ENCODE measurements at regions not wholly inside any gene's neighbourhood (a gene's known extent, or its start where the extent isn't known, plus 50 kb on each side); places are given as distances from the start of the nearest gene placed in this dataset.

GRCh38 chr2:220134756-220135534 lies 507.5 kb downstream of the SLC4A3 start:
- H3K9me3 ChIP-seq (ENCODE audit: low read length): no peaks in the 10 kb centered on the region
- H3K9ac ChIP-seq (ENCODE audit: low read length): no peak overlapping the region
- H3K27ac ChIP-seq (ENCODE audit: low read depth, low read length): no peak overlapping the region
- no peaks in the 10 kb centered on the region for H3K36me3 ChIP-seq (ENCODE audit: insufficient read depth, low read length)
- no peaks in the 10 kb centered on the region for H3K27me3 ChIP-seq (ENCODE audit: control insufficient read depth in 1 of 2, insufficient read depth in 2 of 2, low read length in 2 of 2)
- no peak overlapping the region for H3K4me3 ChIP-seq (ENCODE audit: low read depth in 1 of 2, low read length in 2 of 2)
- H3K4me1 ChIP-seq (ENCODE audit: insufficient read depth, low read length): no peaks in the 10 kb centered on the region

DNA sequence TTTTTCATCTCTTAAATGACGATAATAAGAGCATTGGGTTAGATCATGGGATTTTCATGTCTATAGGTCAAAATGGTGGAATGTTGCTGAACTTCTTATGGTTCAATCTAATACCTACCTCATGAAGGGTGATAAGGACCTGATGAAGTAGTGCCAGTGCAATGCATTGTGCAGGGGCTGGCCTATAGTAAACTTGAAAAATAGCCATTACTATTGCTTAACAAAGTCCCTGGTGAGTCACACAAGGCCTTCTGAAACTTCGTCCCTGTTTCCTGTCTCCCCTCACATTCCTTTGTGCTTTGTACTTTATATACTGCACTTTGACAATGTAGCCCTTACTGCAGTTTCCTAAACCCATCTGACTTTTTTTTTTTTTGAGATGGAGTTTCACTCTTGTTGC lies 515.9 kb downstream of the SLC4A3 start:
- Histone ChIP-seq H3K27me3 (ENCODE audit: control insufficient read depth in 1 of 2, insufficient read depth in 2 of 2, low read length in 2 of 2) (no peaks in the 10 kb centered on the region), H3K27ac (ENCODE audit: low read depth, low read length) (no peak overlapping the region), H3K36me3 (ENCODE audit: insufficient read depth, low read length) (no peaks in the 10 kb centered on the region), H3K9me3 (ENCODE audit: low read length) (no peaks in the 10 kb centered on the region), H3K4me3 (ENCODE audit: low read depth in 1 of 2, low read length in 2 of 2) (no peak overlapping the region), H3K9ac (ENCODE audit: low read length) (no peak overlapping the region), H3K4me1 (ENCODE audit: insufficient read depth, low read length) (no peaks in the 10 kb centered on the region)

GRCh38 chr2:220144411-220144810 lies 517.0 kb downstream of the SLC4A3 start:
- Histone ChIP-seq H3K9me3 (ENCODE audit: low read length) (no peaks in the 10 kb centered on the region), H3K27me3 (ENCODE audit: control insufficient read depth in 1 of 2, insufficient read depth in 2 of 2, low read length in 2 of 2) (no peaks in the 10 kb centered on the region), H3K27ac (ENCODE audit: low read depth, low read length) (no peak overlapping the region), H3K36me3 (ENCODE audit: insufficient read depth, low read length) (no peaks in the 10 kb centered on the region), H3K4me3 (ENCODE audit: low read depth in 1 of 2, low read length in 2 of 2) (no peak overlapping the region), H3K4me1 (ENCODE audit: insufficient read depth, low read length) (no peaks in the 10 kb centered on the region), H3K9ac (ENCODE audit: low read length) (no peak overlapping the region)

DNA sequence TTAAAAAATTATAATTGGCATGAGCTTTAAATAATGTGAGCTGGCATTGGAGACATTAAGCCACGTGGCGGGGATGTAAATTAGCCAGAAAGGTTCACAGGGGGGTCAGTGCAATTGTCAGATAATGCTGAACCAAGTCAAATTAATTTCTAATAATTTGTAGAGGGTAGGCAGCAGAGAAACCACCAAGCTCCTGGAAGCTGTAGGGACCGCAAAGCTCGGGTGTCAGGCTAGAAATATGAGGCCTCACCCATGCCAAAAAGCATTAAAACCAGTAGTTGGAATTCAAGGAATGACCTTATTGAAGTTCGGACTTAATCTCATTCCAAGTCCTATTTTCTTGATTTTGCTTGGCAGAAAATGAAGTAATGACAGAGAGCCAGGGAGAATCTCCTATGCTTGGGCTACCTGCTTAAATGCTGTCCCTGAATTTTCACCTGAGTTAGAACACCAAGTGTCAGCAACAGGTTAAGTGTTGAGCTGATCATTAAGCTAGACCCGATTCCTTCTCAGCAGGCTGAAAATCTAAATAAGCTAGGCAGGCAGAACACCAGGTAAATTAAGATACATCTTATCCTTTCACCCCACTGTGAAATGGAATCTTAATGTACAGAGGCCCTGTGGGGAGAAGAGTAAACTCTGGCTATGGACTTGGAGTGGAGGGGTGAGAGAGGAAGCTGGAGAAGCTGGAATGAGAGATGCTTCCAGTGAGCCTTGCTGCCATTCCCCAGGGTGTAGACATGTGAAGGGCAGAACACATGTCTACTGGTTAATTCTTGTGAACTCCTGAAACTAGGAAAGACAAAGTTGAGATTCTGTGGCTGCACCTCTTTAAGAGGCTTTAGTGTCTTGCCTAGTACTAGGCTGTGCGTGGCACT lies 520.0 kb downstream of the SLC4A3 start:
- Histone ChIP-seq H3K9me3 (ENCODE audit: low read length) (no peaks in the 10 kb centered on the region), H3K27me3 (ENCODE audit: control insufficient read depth in 1 of 2, insufficient read depth in 2 of 2, low read length in 2 of 2) (no peaks in the 10 kb centered on the region), H3K27ac (ENCODE audit: low read depth, low read length) (no peak overlapping the region), H3K4me3 (ENCODE audit: low read depth in 1 of 2, low read length in 2 of 2) (no peak overlapping the region), H3K36me3 (ENCODE audit: insufficient read depth, low read length) (no peaks in the 10 kb centered on the region), H3K4me1 (ENCODE audit: insufficient read depth, low read length) (no peaks in the 10 kb centered on the region), H3K9ac (ENCODE audit: low read length) (no peak overlapping the region)

DNA sequence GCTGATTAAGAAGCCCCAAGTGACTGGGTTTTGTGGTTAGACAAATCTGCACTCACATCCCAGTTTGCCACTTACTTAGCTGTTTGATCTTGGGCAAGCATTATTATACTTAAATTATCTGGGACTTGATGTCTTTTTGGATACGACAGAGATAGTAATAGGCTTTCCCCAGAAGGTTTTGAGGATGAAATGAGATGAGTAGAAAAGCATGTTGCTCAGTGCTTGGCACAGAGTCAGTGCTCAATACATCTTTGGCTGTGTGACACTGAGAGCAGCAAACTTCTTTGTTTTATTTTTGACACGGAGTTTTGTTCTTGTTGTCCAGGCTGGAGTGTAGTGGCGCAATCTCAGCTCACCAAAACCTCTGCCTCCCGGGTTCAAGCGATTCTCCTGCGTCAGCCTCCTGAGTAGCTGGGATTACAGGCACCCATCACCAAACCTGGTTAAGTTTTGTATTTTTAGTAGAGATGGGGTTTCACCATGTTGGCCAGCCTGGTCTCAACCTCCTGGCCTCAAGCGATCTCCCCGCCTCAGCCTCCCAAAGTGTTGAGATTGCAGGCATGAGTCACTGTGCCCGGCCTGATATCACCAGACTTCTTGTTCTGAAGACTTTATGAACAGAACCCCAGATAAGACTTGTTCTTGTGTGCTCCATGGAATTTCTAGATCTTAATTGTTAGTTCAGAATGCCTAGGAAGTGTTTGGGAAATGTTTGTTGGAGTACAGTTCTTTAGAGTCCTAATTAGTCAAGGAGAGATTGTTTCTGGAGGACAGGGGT lies 521.2 kb downstream of the SLC4A3 start:
- Histone ChIP-seq H3K36me3 (ENCODE audit: insufficient read depth, low read length) (no peaks in the 10 kb centered on the region), H3K9ac (ENCODE audit: low read length) (no peak overlapping the region), H3K27me3 (ENCODE audit: control insufficient read depth in 1 of 2, insufficient read depth in 2 of 2, low read length in 2 of 2) (no peaks in the 10 kb centered on the region), H3K4me1 (ENCODE audit: insufficient read depth, low read length) (no peaks in the 10 kb centered on the region), H3K9me3 (ENCODE audit: low read length) (no peaks in the 10 kb centered on the region), H3K4me3 (ENCODE audit: low read depth in 1 of 2, low read length in 2 of 2) (no peak overlapping the region), H3K27ac (ENCODE audit: low read depth, low read length) (no peak overlapping the region)

DNA sequence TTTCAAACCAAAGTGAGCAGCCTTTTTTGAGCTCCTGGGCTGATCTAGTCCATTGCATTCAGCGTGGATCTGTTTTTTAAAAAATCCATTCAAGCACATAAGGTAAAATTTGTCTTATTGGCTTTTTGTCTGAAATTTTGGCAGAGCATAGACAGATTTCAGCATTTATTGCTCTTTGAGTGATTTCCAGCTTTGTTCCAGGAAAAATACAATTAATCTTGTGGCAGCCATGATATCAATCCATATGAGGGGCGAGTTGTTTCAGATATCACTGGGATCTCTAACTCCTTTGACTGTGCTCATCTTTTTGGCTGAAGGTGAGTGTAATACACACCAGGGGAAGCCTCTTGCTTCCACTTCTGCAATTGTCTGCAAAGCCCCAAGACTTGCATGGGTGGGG lies 523.9 kb downstream of the SLC4A3 start:
- no peak overlapping the region for H3K4me3 ChIP-seq (ENCODE audit: low read depth in 1 of 2, low read length in 2 of 2)
- H3K4me1 ChIP-seq (ENCODE audit: insufficient read depth, low read length): peaks cover 9% of the 10 kb centered on the region
- H3K27ac ChIP-seq (ENCODE audit: low read depth, low read length): no peak overlapping the region
- H3K9ac ChIP-seq (ENCODE audit: low read length): no peak overlapping the region
- H3K9me3 ChIP-seq (ENCODE audit: low read length): no peaks in the 10 kb centered on the region
- no peaks in the 10 kb centered on the region for H3K36me3 ChIP-seq (ENCODE audit: insufficient read depth, low read length)
- H3K27me3 ChIP-seq (ENCODE audit: control insufficient read depth in 1 of 2, insufficient read depth in 2 of 2, low read length in 2 of 2): no peaks in the 10 kb centered on the region

DNA sequence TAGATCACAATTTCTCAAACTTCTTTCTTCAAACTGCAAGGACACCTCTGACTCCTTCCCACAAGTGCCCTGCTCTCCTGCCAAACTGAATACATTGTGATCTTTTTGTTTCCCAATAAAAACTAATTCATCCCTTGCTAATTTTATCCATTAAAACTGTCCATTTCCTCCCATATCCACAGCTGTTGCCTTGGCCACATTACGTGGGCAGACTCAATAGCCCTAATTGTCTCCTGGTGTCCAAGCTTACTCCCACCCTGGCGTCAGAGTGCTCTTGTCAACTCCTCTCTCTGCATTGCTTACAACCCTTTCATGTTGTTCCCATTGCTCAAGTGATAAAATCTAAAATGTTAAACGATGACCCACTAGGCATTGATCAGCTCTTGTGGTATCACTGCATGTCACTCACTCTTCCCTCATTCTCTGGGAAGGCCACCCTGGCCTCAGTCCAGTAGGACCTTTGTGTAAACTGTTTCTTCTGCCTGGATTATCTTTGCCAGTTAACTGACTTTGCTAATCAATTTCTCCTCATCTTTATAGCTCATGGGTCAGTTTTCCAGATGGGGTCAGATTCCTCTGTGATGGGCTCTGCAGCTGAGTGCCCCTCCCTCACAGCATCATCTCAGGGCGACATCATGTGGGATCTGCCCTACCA lies 525.0 kb downstream of the SLC4A3 start:
- H3K9ac ChIP-seq (ENCODE audit: low read length): no peak overlapping the region
- H3K36me3 ChIP-seq (ENCODE audit: insufficient read depth, low read length): no peaks in the 10 kb centered on the region
- no peaks in the 10 kb centered on the region for H3K27me3 ChIP-seq (ENCODE audit: control insufficient read depth in 1 of 2, insufficient read depth in 2 of 2, low read length in 2 of 2)
- peaks cover 9% of the 10 kb centered on the region for H3K4me1 ChIP-seq (ENCODE audit: insufficient read depth, low read length)
- no peak overlapping the region for H3K27ac ChIP-seq (ENCODE audit: low read depth, low read length)
- no peak overlapping the region for H3K4me3 ChIP-seq (ENCODE audit: low read depth in 1 of 2, low read length in 2 of 2)
- no peaks in the 10 kb centered on the region for H3K9me3 ChIP-seq (ENCODE audit: low read length)

GRCh38 chr2:220153118-220153517 lies 525.7 kb downstream of the SLC4A3 start:
- H3K27ac ChIP-seq (ENCODE audit: low read depth, low read length): no peak overlapping the region
- no peaks in the 10 kb centered on the region for H3K36me3 ChIP-seq (ENCODE audit: insufficient read depth, low read length)
- H3K4me1 ChIP-seq (ENCODE audit: insufficient read depth, low read length): peaks cover 9% of the 10 kb centered on the region
- H3K9me3 ChIP-seq (ENCODE audit: low read length): no peaks in the 10 kb centered on the region
- H3K9ac ChIP-seq (ENCODE audit: low read length): no peak overlapping the region
- H3K27me3 ChIP-seq (ENCODE audit: control insufficient read depth in 1 of 2, insufficient read depth in 2 of 2, low read length in 2 of 2): no peaks in the 10 kb centered on the region
- no peak overlapping the region for H3K4me3 ChIP-seq (ENCODE audit: low read depth in 1 of 2, low read length in 2 of 2)

- H3K27ac ChIP-seq (ENCODE audit: low read depth, low read length): no peak overlapping the region
- peaks cover 9% of the 10 kb centered on the region for H3K4me1 ChIP-seq (ENCODE audit: insufficient read depth, low read length)
- no peak overlapping the region for H3K4me3 ChIP-seq (ENCODE audit: low read depth in 1 of 2, low read length in 2 of 2)
- no peaks in the 10 kb centered on the region for H3K36me3 ChIP-seq (ENCODE audit: insufficient read depth, low read length)
- H3K27me3 ChIP-seq (ENCODE audit: control insufficient read depth in 1 of 2, insufficient read depth in 2 of 2, low read length in 2 of 2): no peaks in the 10 kb centered on the region
- no peak overlapping the region for H3K9ac ChIP-seq (ENCODE audit: low read length)
- no peaks in the 10 kb centered on the region for H3K9me3 ChIP-seq (ENCODE audit: low read length)
Measured at GRCh38 chr2:220154304-220154703, 526.9 kb downstream of the SLC4A3 start.

DNA sequence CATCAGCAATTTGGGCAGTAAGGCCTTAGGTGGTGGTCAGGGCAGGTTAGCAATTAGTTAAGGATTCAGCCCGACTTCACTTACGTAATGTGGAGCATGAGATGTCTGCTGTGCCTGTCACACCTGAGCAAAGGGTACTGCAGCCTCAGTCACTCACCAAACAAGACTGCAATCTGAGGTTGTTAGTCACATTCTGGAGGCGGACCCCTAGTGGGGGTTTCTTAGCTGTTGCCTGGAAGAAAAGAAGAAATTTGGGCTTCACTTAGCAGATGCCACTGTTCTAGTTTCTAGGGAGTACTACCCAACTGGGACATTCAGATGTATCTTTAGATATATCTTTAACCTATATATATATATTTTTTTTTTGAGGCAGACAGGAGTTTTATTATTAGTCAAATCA lies 529.9 kb downstream of the SLC4A3 start:
- Histone ChIP-seq H3K27ac (ENCODE audit: low read depth, low read length) (no peak overlapping the region), H3K4me1 (ENCODE audit: insufficient read depth, low read length) (peaks cover 9% of the 10 kb centered on the region), H3K9ac (ENCODE audit: low read length) (no peak overlapping the region), H3K27me3 (ENCODE audit: control insufficient read depth in 1 of 2, insufficient read depth in 2 of 2, low read length in 2 of 2) (no peaks in the 10 kb centered on the region), H3K9me3 (ENCODE audit: low read length) (no peaks in the 10 kb centered on the region), H3K36me3 (ENCODE audit: insufficient read depth, low read length) (no peaks in the 10 kb centered on the region), H3K4me3 (ENCODE audit: low read depth in 1 of 2, low read length in 2 of 2) (no peak overlapping the region)

GRCh38 chr2:220159738-220160137 lies 532.3 kb downstream of the SLC4A3 start:
- Histone ChIP-seq H3K9me3 (ENCODE audit: low read length) (no peaks in the 10 kb centered on the region), H3K36me3 (ENCODE audit: insufficient read depth, low read length) (no peaks in the 10 kb centered on the region), H3K4me1 (ENCODE audit: insufficient read depth, low read length) (peaks cover 4% of the 10 kb centered on the region), H3K27me3 (ENCODE audit: control insufficient read depth in 1 of 2, insufficient read depth in 2 of 2, low read length in 2 of 2) (no peaks in the 10 kb centered on the region), H3K9ac (ENCODE audit: low read length) (no peak overlapping the region), H3K27ac (ENCODE audit: low read depth, low read length) (no peak overlapping the region), H3K4me3 (ENCODE audit: low read depth in 1 of 2, low read length in 2 of 2) (no peak overlapping the region)

Data from muscle layer of colon (tissue), 2 donors.